H1 (cell line): ENCODE measurements at regions not wholly inside any gene's neighbourhood (a gene's known extent, or its start where the extent isn't known, plus 50 kb on each side); places are given as distances from the start of the nearest gene placed in this dataset.

ENCODE experiments used
- CTCF ChIA-PET: fragments of 300-600 bp; sonication (Branson Sonifier 250); formaldehyde crosslinking; loops from one replicate; lab custom pipeline; 2021; ENCODE audit not compliant: partially characterized antibody; lab: Charles Lee
- POLR2A ChIA-PET: fragments of 300-600 bp; sonication (Branson Sonifier 250); formaldehyde crosslinking; loops from one replicate; lab custom pipeline; 2021; ENCODE audit warnings: inconsistent platforms; ENCODE audit not compliant: partially characterized antibody; lab: Charles Lee
- DNase-seq, 2 experiments: peaks; one replicate each; pipeline versions ENCODE4 v3.0.0 to v3.0.0-alpha.2; 2010 to 2022; ENCODE audit warnings: low spot score in 2 of 2, low read depth in 1 of 2, mixed read lengths in 1 of 2
- FAIRE-seq: peaks from 2 replicates; lab custom pipeline; 2011; peaks lifted over from hg19 to GRCh38; lab: Jason Lieb, UNC
- H2AFZ ChIP-seq: 2 replicates; pipeline ENCODE4 v1.8.1; 2012; ENCODE audit warnings: low read length, inconsistent platforms
- H2AK5ac ChIP-seq: 2 replicates; pipeline ENCODE4 v1.6.1; 2013; ENCODE audit warnings: low read depth, low read length
- H2BK120ac ChIP-seq: replicated peaks from 2 replicates; pipeline ENCODE3; 2013; ENCODE audit warnings: low read depth, low read length, inconsistent platforms
- H2BK12ac ChIP-seq: 2 replicates; pipeline ENCODE4 v1.6.1; 2013; ENCODE audit warnings: low read depth, low read length
- H2BK15ac ChIP-seq: 2 replicates; pipeline ENCODE4 v1.6.1; 2013; ENCODE audit warnings: low read length
- H2BK20ac ChIP-seq: 2 replicates; pipeline ENCODE4 v1.6.1; 2013; ENCODE audit warnings: low read length
- H2BK5ac ChIP-seq: 2 replicates; pipeline ENCODE4 v1.6.1; 2013; ENCODE audit warnings: low read depth, low read length
- H3K14ac ChIP-seq: 2 replicates; pipeline ENCODE4 v1.6.1; 2013; ENCODE audit warnings: inconsistent platforms; ENCODE audit not compliant: insufficient read length
- H3K18ac ChIP-seq: 2 replicates; pipeline ENCODE4 v1.6.1; 2013; ENCODE audit warnings: low read length; ENCODE audit errors: extremely low read depth
- H3K23ac ChIP-seq: 2 replicates; pipeline ENCODE4 v1.6.1; 2013; ENCODE audit warnings: inconsistent platforms; ENCODE audit not compliant: insufficient read length
- H3K23me2 ChIP-seq: 2 replicates; pipeline ENCODE4 v1.6.1; 2013; ENCODE audit warnings: low read depth, low read length
- H3K27ac ChIP-seq: 2 replicates; pipeline ENCODE4 v1.6.1; 2011; ENCODE audit warnings: low read depth, low read length, inconsistent platforms
- H3K27me3 ChIP-seq, 4 experiments: replicated peaks in 1 of 4; 1 replicate in 1 of 4; 2 replicates in 3 of 4; pipeline versions ENCODE4 v1.6.1 to v1.8.1; 2011 to 2013; ENCODE audit warnings: low read length in 3 of 4, mild to moderate bottlenecking in 3 of 4, inconsistent platforms in 2 of 4, mixed read lengths in 2 of 4, moderate library complexity in 1 of 4; ENCODE audit not compliant: control insufficient read depth in 3 of 4, insufficient read depth in 3 of 4; ENCODE audit errors: extremely low read depth in 1 of 4
- H3K36me3 ChIP-seq, 4 experiments: 2 replicates each; pipeline versions ENCODE4 v1.6.1 to v1.8.1; 2011 to 2013; ENCODE audit warnings: mild to moderate bottlenecking in 4 of 4, low read length in 3 of 4, moderate library complexity in 2 of 4, control low read depth in 1 of 4, inconsistent platforms in 1 of 4; ENCODE audit not compliant: insufficient read depth in 4 of 4, control insufficient read depth in 2 of 4
- H3K4ac ChIP-seq: replicated peaks from 2 replicates; pipeline ENCODE3; 2013; ENCODE audit warnings: low read length, low read depth, mixed read lengths, inconsistent platforms; ENCODE audit not compliant: insufficient read length
- H3K4me1 ChIP-seq, 4 experiments: replicated peaks in 1 of 4; 1 replicate in 1 of 4; 2 replicates in 3 of 4; pipeline versions ENCODE4 v1.6.1 to v1.8.1; 2011 to 2013; ENCODE audit warnings: low read length in 3 of 4, inconsistent platforms in 2 of 4, mixed read lengths in 1 of 4; ENCODE audit not compliant: insufficient read depth in 4 of 4, control insufficient read depth in 3 of 4
- H3K4me2 ChIP-seq, 2 experiments: 2 replicates each; pipeline versions ENCODE4 v1.6.1 to v1.8.1; 2011 to 2013; ENCODE audit warnings: low read depth in 2 of 2, low read length in 2 of 2, control low read depth in 1 of 2, inconsistent platforms in 1 of 2, mild to moderate bottlenecking in 1 of 2; ENCODE audit not compliant: insufficient read depth in 1 of 2
- H3K4me3 ChIP-seq, 4 experiments: fragments of 200-600, 300-600 bp in 1 of 4; sonication (generic), shearing (Covaris generic), sonication (Bioruptor Twin) in 1 of 4; 2 replicates each; pipeline versions ENCODE4 v1.5.1 to v1.8.1; 2011 to 2016; ENCODE audit warnings: low read length in 4 of 4, low read depth in 3 of 4, control low read depth in 2 of 4, inconsistent platforms in 2 of 4, mild to moderate bottlenecking in 2 of 4, mixed read lengths in 1 of 4, moderate library complexity in 1 of 4; ENCODE audit not compliant: insufficient read depth in 2 of 4; ENCODE audit errors: extremely low read depth in 1 of 4
- H3K56ac ChIP-seq: replicated peaks from 2 replicates; pipeline ENCODE3; 2013; ENCODE audit warnings: low read depth, mild to moderate bottlenecking, mixed read lengths, low read length, inconsistent platforms; ENCODE audit not compliant: insufficient read length
- H3K79me1 ChIP-seq: 2 replicates; pipeline ENCODE4 v1.6.1; 2013; ENCODE audit warnings: low read depth, low read length, control low read depth
- H3K79me2 ChIP-seq, 2 experiments: 2 replicates each; pipeline versions ENCODE4 v1.6.1 to v1.8.1; 2012 to 2013; ENCODE audit warnings: low read length in 2 of 2, mild to moderate bottlenecking in 2 of 2, inconsistent platforms in 1 of 2; ENCODE audit not compliant: insufficient read depth in 2 of 2, control insufficient read depth in 1 of 2
- H3K9ac ChIP-seq, 4 experiments: replicated peaks in 1 of 4; 1 replicate in 1 of 4; 2 replicates in 3 of 4; pipeline versions ENCODE4 v1.6.1 to v1.8.1; 2011 to 2013; ENCODE audit warnings: low read depth in 3 of 4, low read length in 3 of 4, control low read depth in 2 of 4, mild to moderate bottlenecking in 2 of 4, moderate library complexity in 2 of 4, inconsistent platforms in 1 of 4; ENCODE audit errors: extremely low read depth in 1 of 4
- H3K9me3 ChIP-seq, 2 experiments: 2 replicates each; pipeline versions ENCODE4 v1.6.1 to v1.8.1; 2012 to 2013; ENCODE audit warnings: mild to moderate bottlenecking in 2 of 2, moderate library complexity in 2 of 2, control low read depth in 1 of 2, inconsistent platforms in 1 of 2, low read depth in 1 of 2, low read length in 1 of 2, mixed read lengths in 1 of 2; ENCODE audit not compliant: insufficient read depth in 2 of 2
- H4K20me1 ChIP-seq, 2 experiments: replicated peaks in 1 of 2; 2 replicates each; pipeline versions ENCODE3 to v1.8.1; 2011 to 2013; ENCODE audit warnings: inconsistent platforms in 2 of 2, low read length in 2 of 2, mild to moderate bottlenecking in 1 of 2; ENCODE audit not compliant: insufficient read depth in 2 of 2, control insufficient read depth in 1 of 2
- H4K5ac ChIP-seq: 2 replicates; pipeline ENCODE4 v1.6.1; 2013; ENCODE audit warnings: low read length, low read depth, mixed read lengths, inconsistent platforms; ENCODE audit not compliant: insufficient read length
- H4K8ac ChIP-seq: 2 replicates; pipeline ENCODE4 v1.8.0; 2013; ENCODE audit warnings: mild to moderate bottlenecking, moderate library complexity, low read length, inconsistent platforms; ENCODE audit not compliant: insufficient read depth; ENCODE audit errors: extremely low read depth
- H4K91ac ChIP-seq: replicated peaks from 2 replicates; pipeline ENCODE3; 2013; ENCODE audit warnings: low read length, mixed read lengths, inconsistent platforms; ENCODE audit not compliant: insufficient read length
- ATF2 ChIP-seq: IDR thresholded peaks from 2 replicates; pipeline ENCODE4 v1.6.1; 2012; ENCODE audit warnings: low read length, inconsistent platforms
- BRCA1 ChIP-seq: IDR thresholded peaks from 2 replicates; pipeline ENCODE4 v1.6.1; 2012; ENCODE audit warnings: low read depth, low read length, improper control_type of control experiment
- CHD1 ChIP-seq: IDR thresholded peaks from 2 replicates; pipeline ENCODE4 v1.6.1; 2012; ENCODE audit warnings: low read depth, low read length, improper control_type of control experiment
- CREB1 ChIP-seq: IDR thresholded peaks from 2 replicates; pipeline ENCODE4 v1.6.1; 2012; ENCODE audit warnings: inconsistent platforms
- CTBP2 ChIP-seq: IDR thresholded peaks from 2 replicates; pipeline ENCODE4 v1.7.0; 2011; ENCODE audit warnings: borderline replicate concordance, mild to moderate bottlenecking, moderate library complexity, mixed read lengths, low read length; ENCODE audit not compliant: insufficient read depth, insufficient read length
- E2F6 ChIP-seq: IDR thresholded peaks from 2 replicates; pipeline ENCODE4 v1.6.1; 2012; ENCODE audit warnings: inconsistent platforms
- GABPA ChIP-seq: IDR thresholded peaks from 2 replicates; pipeline ENCODE4 v1.6.1; 2011; ENCODE audit warnings: mild to moderate bottlenecking, low read length, moderate library complexity, borderline replicate concordance; ENCODE audit not compliant: insufficient read depth
- JUN ChIP-seq: IDR thresholded peaks from 2 replicates; pipeline ENCODE4 v1.6.1; 2011; ENCODE audit warnings: low read depth, mild to moderate bottlenecking, improper control_type of control experiment, low read length
- MAX ChIP-seq: IDR thresholded peaks from 2 replicates; pipeline ENCODE4 v1.6.1; 2012; ENCODE audit warnings: inconsistent platforms
- SP4 ChIP-seq: IDR thresholded peaks from 2 replicates; pipeline ENCODE4 v1.6.1; 2012; ENCODE audit warnings: low read length, inconsistent platforms
- TCF12 ChIP-seq: IDR thresholded peaks from 2 replicates; pipeline ENCODE4 v1.6.1; 2011; ENCODE audit warnings: low read depth, mild to moderate bottlenecking, low read length
- WGBS, 2 experiments: shearing (Covaris generic) in 1 of 2; methylation state at CpG; one replicate each; pipeline versions ENCODE4 v1.1.6 to v1.1.7; 2013 to 2015; ENCODE audit warnings: low lambda C conversion rate in 2 of 2, mixed read lengths in 2 of 2, inconsistent platforms in 1 of 2, low coverage in 1 of 2, missing lambda C conversion rate in 1 of 2; ENCODE audit not compliant: insufficient replicate concordance in 2 of 2, insufficient coverage in 1 of 2, insufficient read length in 1 of 2; ENCODE audit errors: extremely low coverage in 1 of 2, missing lambda C conversion rate in 1 of 2; 5-methylcytosine and 5-hydroxymethylcytosine counted together

- Histone ChIP-seq H4K20me1 (no peaks in the 10 kb centered on the region), H3K4me3 (no peak overlapping the region), H3K14ac (no peak overlapping the region), H3K56ac (no peak overlapping the region), H3K4ac (no peak overlapping the region), H2BK5ac (no peak overlapping the region), H2BK120ac (no peak overlapping the region), H4K5ac (no peak overlapping the region), H2BK20ac (no peak overlapping the region), H3K9me3 (no peaks in the 10 kb centered on the region), H3K23ac (peak overlapping the region; percentile 17), H2BK15ac (0 out of 2 replicates have a peak overlapping the region, but pooled peaks have one; percentile 3), H2AFZ (0 out of 2 replicates have a peak overlapping the region, but pooled peaks have one; percentile 12), H3K79me1 (no peaks in the 10 kb centered on the region), H3K18ac (no peak overlapping the region), H2BK12ac (no peak overlapping the region), H3K79me2 (no peaks in the 10 kb centered on the region), H3K27ac (no peak overlapping the region), H4K8ac (no peak overlapping the region), H3K27me3 (no peaks in the 10 kb centered on the region), H3K36me3 (no peaks in the 10 kb centered on the region), H3K4me2 (no peak overlapping the region), H3K9ac (no peak overlapping the region), H3K4me1 (no peaks in the 10 kb centered on the region), H2AK5ac (no peak overlapping the region), H4K91ac (no peak overlapping the region), H3K23me2 (no peaks in the 10 kb centered on the region)
- TF ChIP-seq CREB1 (no peak), SP4 (no peak), GABPA (no peak), E2F6 (no peak), CHD1 (no peak), MAX (no peak), BRCA1 (no peak), TCF12 (no peak), JUN (no peak), ATF2 (no peak), CTBP2 (no peak)
- WGBS, 2 experiments = 91% methylated on average over 5 of the region's 5 CpGs; no CpG with 5 or more reads in 1 of the 2 experiments
- DNase-seq (peak in 1 of 2 experiments; percentile 37), FAIRE-seq (no peak)
- POLR2A ChIA-PET = no interaction called here
- CTCF ChIA-PET = interaction anchor here (0.8 to 1.1 kb wide), 3 partner anchors 72 to 215 kb away, joined by 3 read pairs; no protein-coding TSS in a partner anchor
Measured at GRCh38 chr6:4705809-4706208, 70.4 kb upstream of the CDYL start.
